ENCODE measurements at regions not wholly inside any gene's neighbourhood (a gene's known extent, or its start where the extent isn't known, plus 50 kb on each side); places are given as distances from the start of the nearest gene placed in this dataset.

GRCh38 chr2:234279637-234280036 lies 217.2 kb downstream of the ARL4C start:
- DNase-seq (ENCODE audit: low spot score) = no peak
- ChIA-PET POLR2A (ENCODE audit: low non-redundant PET) (no interaction called here), CTCF (interaction anchor here (0.6 to 1.8 kb wide), 3 partner anchors 10 to 1821 kb away, joined by 3 to 6 read pairs (median 4); no protein-coding TSS in a partner anchor)
- H3K27ac ChIP-seq = no peak overlapping the region
- TF ChIP-seq CTCF (conservative IDR thresholded peaks at IDR 0.05; ENCODE audit: low read depth) = no peak

GRCh38 chr2:234278556-234279255 lies 218.2 kb downstream of the ARL4C start:
- CTCF ChIA-PET = interaction anchor here (0.6 kb wide), 1 partner anchor 799 kb away, joined by 3 read pairs; no protein-coding TSS in a partner anchor
- POLR2A ChIA-PET (ENCODE audit: low non-redundant PET) = no interaction called here
- no peak overlapping the region for H3K27ac ChIP-seq
- DNase-seq (ENCODE audit: low spot score) = no peak
- TF ChIP-seq CTCF (conservative IDR thresholded peaks at IDR 0.05; ENCODE audit: low read depth) = no peak

- ChIA-PET CTCF (no interaction called here), POLR2A (ENCODE audit: low non-redundant PET) (no interaction called here)
- TF ChIP-seq CTCF (conservative IDR thresholded peaks at IDR 0.05; ENCODE audit: low read depth) = no peak
- no peak overlapping the region for H3K27ac ChIP-seq
- no peak for DNase-seq (ENCODE audit: low spot score)
Measured at GRCh38 chr2:234275515-234275914, 221.4 kb downstream of the ARL4C start.

DNA sequence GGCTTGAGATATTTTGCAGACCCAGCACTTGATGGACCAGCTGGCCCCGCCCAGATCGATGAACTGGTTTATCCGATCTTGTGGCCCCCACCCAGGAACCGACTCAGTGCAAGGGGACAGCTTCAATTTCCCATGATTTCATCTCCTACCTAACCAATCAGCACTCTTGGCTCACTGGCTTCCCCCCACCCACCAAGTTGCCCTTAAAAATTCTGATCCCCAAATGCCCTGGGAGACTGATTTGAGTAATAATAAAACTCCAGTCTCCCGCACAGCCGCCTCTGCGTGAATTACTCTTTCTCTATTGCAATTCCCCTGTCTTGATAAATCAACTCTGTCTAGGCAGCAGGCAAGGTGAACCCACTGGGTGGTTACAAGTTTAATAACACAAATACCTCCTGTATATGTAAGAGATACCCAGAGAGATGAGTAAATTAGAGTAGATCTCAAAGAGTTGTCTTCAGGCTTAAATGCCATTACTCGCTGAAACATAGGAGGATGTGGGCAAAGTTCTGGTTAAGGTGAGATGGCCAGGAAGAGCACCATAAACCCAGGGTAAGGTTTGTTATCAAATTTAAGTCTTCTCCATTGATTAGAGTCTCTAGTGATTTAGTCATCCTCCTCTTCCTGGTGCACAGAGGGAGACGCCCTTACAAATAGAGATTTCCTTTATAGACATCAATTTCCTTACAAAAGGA lies 222.8 kb downstream of the ARL4C start:
- H3K27ac ChIP-seq = no peak overlapping the region
- ChIA-PET CTCF (interaction anchor here (0.6 kb wide), 1 partner anchor 383 kb away, joined by 3 read pairs; no protein-coding TSS in a partner anchor), POLR2A (ENCODE audit: low non-redundant PET) (no interaction called here)
- no peak for TF ChIP-seq CTCF (conservative IDR thresholded peaks at IDR 0.05; ENCODE audit: low read depth)
- no peak for DNase-seq (ENCODE audit: low spot score)

GRCh38 chr2:234272069-234272850 lies 221.8 kb downstream of the SPP2 start:
- POLR2A ChIA-PET (ENCODE audit: low non-redundant PET) = no interaction called here
- TF ChIP-seq CTCF (conservative IDR thresholded peaks at IDR 0.05; ENCODE audit: low read depth) = no peak
- CTCF ChIA-PET = no interaction called here
- no peak overlapping the region for H3K27ac ChIP-seq
- DNase-seq (ENCODE audit: low spot score) = no peak

DNA sequence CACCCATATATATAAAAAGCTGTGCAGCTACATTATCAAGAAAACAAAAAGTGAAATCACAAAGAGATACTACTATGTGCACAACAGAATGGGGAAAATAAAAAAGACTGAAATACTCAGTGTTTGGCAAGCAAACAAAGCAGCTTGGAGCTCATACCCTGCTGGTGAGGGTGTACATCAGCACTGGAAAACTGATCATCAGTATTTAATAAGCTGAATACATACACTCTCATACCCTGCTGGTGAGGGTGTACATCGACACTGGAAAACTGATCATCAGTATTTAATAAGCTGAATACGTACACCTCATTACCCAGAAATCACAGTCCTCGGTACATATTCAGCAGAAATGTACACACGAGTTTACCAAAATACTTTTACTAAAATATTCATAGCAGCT lies 220.8 kb downstream of the SPP2 start:
- ChIA-PET POLR2A (ENCODE audit: low non-redundant PET) (no interaction called here), CTCF (interaction anchor here (0.6 kb wide), 2 partner anchors 286 to 1770 kb away, joined by 3 to 4 read pairs; no protein-coding TSS in a partner anchor)
- no peak for DNase-seq (ENCODE audit: low spot score)
- TF ChIP-seq CTCF (conservative IDR thresholded peaks at IDR 0.05; ENCODE audit: low read depth) = no peak
- no peak overlapping the region for H3K27ac ChIP-seq
